IMR-90 (cell line): ENCODE measurements at regions not wholly inside any gene's neighbourhood (a gene's known extent, or its start where the extent isn't known, plus 50 kb on each side); places are given as distances from the start of the nearest gene placed in this dataset.
A peak's percentile ranks its signal among the peaks of the same experiment; 100 is the strongest.
"Not testable (repeated sequence)": the region's sequence is repeated elsewhere in the genome, so short reads cannot be mapped to it uniquely, and the experiment has no call there.

Experiments used
- ATAC-seq: fragments of 200-7000 bp; cut with Tn5 transposase; 2 replicates; pipeline ENCODE4 v1.9.1; 2020; ENCODE audit warnings: low read depth, mild to moderate bottlenecking, moderate library complexity
- BruUV-seq: library from RNA; stranded (reverse); fragments of 400-500 nt; replicated peaks from 2 replicates; lab custom pipeline; 2021; lab: Mats Ljungman, UMichigan
- CTCF ChIA-PET: fragments of 300-600 bp; formaldehyde crosslinking; extraction: SDS; loops from one replicate; lab custom pipeline; 2021; ENCODE audit warnings: antibody characterized with exemption; lab: Yijun Ruan, JAX
- POLR2A ChIA-PET: fragments of 300-600 bp; sonication (Branson Sonifier 250); formaldehyde crosslinking; loops from one replicate; lab custom pipeline; 2022; ENCODE audit warnings: antibody characterized with exemption; ENCODE audit not compliant: unreplicated experiment; lab: Charles Lee
- DNase-seq: peaks from one replicate; pipeline ENCODE4 v3.0.0; 2013
- H2AFZ ChIP-seq: replicated peaks from 2 replicates; pipeline ENCODE3; 2013; ENCODE audit warnings: low read length, mild to moderate bottlenecking; ENCODE audit not compliant: poor library complexity
- H2AK5ac ChIP-seq: 2 replicates; pipeline ENCODE4 v1.6.1; 2013; ENCODE audit warnings: low read depth, low read length, inconsistent platforms
- H2AK9ac ChIP-seq: replicated peaks from 2 replicates; pipeline ENCODE3; 2013; ENCODE audit warnings: mild to moderate bottlenecking, low read depth, low read length, moderate library complexity; ENCODE audit not compliant: poor library complexity
- H2BK120ac ChIP-seq: 2 replicates; pipeline ENCODE4 v1.6.1; 2013; ENCODE audit warnings: low read depth, low read length, inconsistent platforms
- H2BK15ac ChIP-seq: 3 replicates; pipeline ENCODE4 v1.6.1; 2013; ENCODE audit warnings: low read depth, low read length, inconsistent platforms
- H2BK20ac ChIP-seq: 2 replicates; pipeline ENCODE4 v1.6.1; 2013; ENCODE audit warnings: low read depth, mild to moderate bottlenecking, inconsistent platforms, low read length, moderate library complexity
- H2BK5ac ChIP-seq: 2 replicates; pipeline ENCODE4 v1.6.1; 2013; ENCODE audit warnings: mild to moderate bottlenecking, low read depth, low read length, inconsistent platforms; ENCODE audit not compliant: poor library complexity, severe bottlenecking
- H3K14ac ChIP-seq: replicated peaks from 2 replicates; pipeline ENCODE4 v1.6.1; 2013; ENCODE audit warnings: low read depth, low read length, inconsistent platforms
- H3K18ac ChIP-seq: 2 replicates; pipeline ENCODE4 v1.6.1; 2013; ENCODE audit warnings: low read depth, low read length, control low read depth
- H3K23ac ChIP-seq: 2 replicates; pipeline ENCODE4 v1.6.1; 2013; ENCODE audit warnings: low read depth, low read length, inconsistent platforms
- H3K27ac ChIP-seq: 2 replicates; pipeline ENCODE4 v1.5.1; 2013; ENCODE audit warnings: mild to moderate bottlenecking, control low read depth, low read length; ENCODE audit not compliant: insufficient read depth
- H3K27me3 ChIP-seq: 2 replicates; pipeline ENCODE4 v1.6.1; 2013; ENCODE audit warnings: low read length; ENCODE audit not compliant: control insufficient read depth, insufficient read depth
- H3K36me3 ChIP-seq: 2 replicates; pipeline ENCODE4 v1.6.1; 2013; ENCODE audit warnings: low read length, mixed read lengths; ENCODE audit not compliant: control insufficient read depth, insufficient read depth
- H3K4ac ChIP-seq: 2 replicates; pipeline ENCODE4 v1.6.1; 2013; ENCODE audit warnings: low read depth, low read length, inconsistent platforms
- H3K4me1 ChIP-seq: 2 replicates; pipeline ENCODE4 v1.6.1; 2013; ENCODE audit warnings: low read length, mixed read lengths; ENCODE audit not compliant: control insufficient read depth, insufficient read depth
- H3K4me2 ChIP-seq: 2 replicates; pipeline ENCODE4 v1.6.1; 2013; ENCODE audit warnings: low read depth, mild to moderate bottlenecking, control low read depth, low read length, moderate library complexity
- H3K4me3 ChIP-seq: 2 replicates; pipeline ENCODE4 v1.5.1; 2013; ENCODE audit warnings: low read depth, mild to moderate bottlenecking, control low read depth, low read length, moderate library complexity; ENCODE audit not compliant: insufficient read depth
- H3K56ac ChIP-seq: 2 replicates; pipeline ENCODE4 v1.6.1; 2013; ENCODE audit warnings: low read length, inconsistent platforms; ENCODE audit not compliant: insufficient read depth; ENCODE audit errors: extremely low read depth
- H3K79me1 ChIP-seq, 2 experiments: 2 replicates each; pipeline ENCODE4 v1.6.1; 2013; ENCODE audit warnings: low read length in 2 of 2, inconsistent platforms in 1 of 2, low read depth in 1 of 2
- H3K9ac ChIP-seq: 2 replicates; pipeline ENCODE4 v1.6.1; 2013; ENCODE audit warnings: low read depth, low read length, control low read depth
- H3K9me1 ChIP-seq: 2 replicates; pipeline ENCODE4 v1.6.1; 2013; ENCODE audit warnings: low read length, inconsistent platforms; ENCODE audit not compliant: insufficient read depth
- H3K9me3 ChIP-seq: 2 replicates; pipeline ENCODE4 v1.6.1; 2013; ENCODE audit warnings: low read length; ENCODE audit not compliant: control insufficient read depth, insufficient read depth
- H4K20me1 ChIP-seq: 2 replicates; pipeline ENCODE4 v1.6.1; 2013; ENCODE audit warnings: low read length, inconsistent platforms; ENCODE audit not compliant: insufficient read depth
- H4K5ac ChIP-seq: 2 replicates; pipeline ENCODE4 v1.6.1; 2013; ENCODE audit warnings: mild to moderate bottlenecking, low read depth, low read length, control low read depth
- H4K8ac ChIP-seq, 2 experiments: 2 replicates each; pipeline ENCODE4 v1.6.1; 2013; ENCODE audit warnings: low read depth in 2 of 2, low read length in 2 of 2, control low read depth in 1 of 2, inconsistent platforms in 1 of 2
- H4K91ac ChIP-seq: 2 replicates; pipeline ENCODE4 v1.6.1; 2013; ENCODE audit warnings: low read depth, low read length, inconsistent platforms; ENCODE audit not compliant: insufficient read depth
- MAZ ChIP-seq: IDR thresholded peaks from 2 replicates; pipeline ENCODE4 v1.6.1; 2012; ENCODE audit warnings: low read depth, mild to moderate bottlenecking, low read length, improper control_type of control experiment, moderate library complexity, borderline replicate concordance
- POLR2A ChIP-seq: IDR thresholded peaks from 2 replicates; pipeline ENCODE4 v1.6.1; 2012; ENCODE audit warnings: mild to moderate bottlenecking, low read depth, low read length
- WGBS, 2 experiments: methylation state at CpG; one replicate each; pipeline versions ENCODE4 v1.1.5 to v1.1.7; 2013; ENCODE audit warnings: missing lambda C conversion rate in 2 of 2; ENCODE audit not compliant: insufficient read length in 1 of 2; ENCODE audit errors: extremely low coverage in 2 of 2; 5-methylcytosine and 5-hydroxymethylcytosine counted together
- dilution Hi-C: fragments of 300-500 bp; cut with HindIII; formaldehyde crosslinking; loops from one replicate; pipeline ENCODE4 v1.14.3; 2018; ENCODE audit warnings: low sequenced_read_pairs; ENCODE audit not compliant: unreplicated experiment
- in situ Hi-C: fragments of 300-500 bp; cut with MboI; formaldehyde crosslinking; loops from 3 replicates; pipeline ENCODE4 v1.14.3; 2019; ENCODE audit warnings: low sequenced_read_pairs, inconsistent platforms, mixed read lengths
- intact Hi-C: fragments of 100-400 bp; cut with micrococcal nuclease; formaldehyde crosslinking; loops from 2 replicates; pipeline ENCODE4 v1.10.0; 2022

DNA sequence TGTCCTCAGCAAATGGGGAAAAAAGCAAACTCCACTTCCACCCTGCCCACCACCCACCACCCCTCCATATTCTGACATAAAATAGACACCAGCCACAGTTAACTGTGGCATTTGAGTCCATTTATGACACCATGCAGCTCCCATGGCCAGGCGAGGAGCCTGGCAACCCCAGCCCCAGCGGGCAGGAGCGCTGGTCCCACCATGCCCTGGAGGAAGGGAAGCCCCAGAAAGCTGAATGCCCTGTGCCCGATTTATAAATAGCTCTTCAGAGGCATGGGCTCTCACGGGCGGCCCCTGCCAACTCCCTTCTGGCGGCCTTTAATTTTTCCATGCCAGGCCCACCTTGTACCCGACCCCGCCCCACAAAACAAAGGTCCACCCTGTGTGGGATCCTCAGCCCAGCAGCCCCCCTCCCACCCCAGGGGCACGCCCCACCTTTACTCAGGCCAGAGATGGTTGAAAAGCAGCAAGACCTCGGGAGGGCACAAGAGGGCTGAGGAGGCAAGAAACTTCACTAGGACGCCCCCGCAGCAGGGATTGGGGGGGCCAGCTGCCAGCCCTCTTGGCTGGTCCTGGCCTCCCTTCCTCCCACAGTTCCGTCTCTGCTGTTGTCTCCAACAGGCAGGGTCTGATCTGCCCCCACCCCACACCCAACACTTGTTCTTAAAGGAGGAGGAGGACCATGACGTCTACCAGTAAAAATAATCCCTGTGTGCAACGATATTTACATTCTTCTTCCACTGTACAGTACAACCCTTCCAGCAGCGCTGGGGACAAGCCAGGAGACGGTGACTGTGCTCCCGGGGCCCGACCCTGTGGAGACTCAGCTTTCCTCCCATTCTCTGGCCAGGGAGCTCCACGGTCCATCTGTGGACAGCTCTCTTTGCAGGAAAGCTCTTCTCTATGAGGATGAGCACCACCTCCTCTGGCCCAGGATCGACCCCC is 115.6 kb upstream of the CDYL start:
- Histone ChIP-seq H3K27ac (no peak overlapping the region), H4K8ac (no peak overlapping the region), H2BK5ac (no peak overlapping the region), H2BK20ac (no peak overlapping the region), H4K20me1 (no peaks in the 10 kb centered on the region), H3K27me3 (no peaks in the 10 kb centered on the region), H2BK15ac (no peak overlapping the region; the same call in 2 of the 3 replicates), H3K4me1 (peaks cover 5% of the 10 kb centered on the region), H3K9ac (no peak overlapping the region), H4K91ac (no peak overlapping the region), H3K4me2 (no peak overlapping the region), H2AFZ (peak overlapping the region; percentile 58), H3K56ac (no peak overlapping the region), H3K36me3 (no peaks in the 10 kb centered on the region), H2AK9ac (no peak overlapping the region), H3K18ac (no peak overlapping the region), H2AK5ac (0 out of 2 replicates have a peak overlapping the region, but pooled peaks have one; percentile 25), H3K23ac (0 out of 2 replicates have a peak overlapping the region, but pooled peaks have one; percentile 5), H4K5ac (no peak overlapping the region), H3K79me1 (no peaks in the 10 kb centered on the region), H2BK120ac (no peak overlapping the region), H3K9me3 (no peaks in the 10 kb centered on the region), H3K14ac (no peak overlapping the region), H3K4me3 (no peak overlapping the region), H3K9me1 (peaks cover 12% of the 10 kb centered on the region), H3K4ac (no peak overlapping the region)
- no TSS peak for BruUV-seq
- intact Hi-C loops (no loop called here), dilution Hi-C loops (no loop called here), in situ Hi-C loops (no loop called here)
- ATAC-seq (peak; percentile 78), DNase-seq (peak; percentile 51)
- WGBS, 2 experiments = 60% methylated on average over 1 of the region's 22 CpGs; no CpG with 5 or more reads in 1 of the 2 experiments
- TF ChIP-seq POLR2A (no peak), MAZ (peak; percentile 16; the same call in 1 of the 2 replicates)
- ChIA-PET POLR2A (no interaction called here), CTCF (no interaction called here)

DNA sequence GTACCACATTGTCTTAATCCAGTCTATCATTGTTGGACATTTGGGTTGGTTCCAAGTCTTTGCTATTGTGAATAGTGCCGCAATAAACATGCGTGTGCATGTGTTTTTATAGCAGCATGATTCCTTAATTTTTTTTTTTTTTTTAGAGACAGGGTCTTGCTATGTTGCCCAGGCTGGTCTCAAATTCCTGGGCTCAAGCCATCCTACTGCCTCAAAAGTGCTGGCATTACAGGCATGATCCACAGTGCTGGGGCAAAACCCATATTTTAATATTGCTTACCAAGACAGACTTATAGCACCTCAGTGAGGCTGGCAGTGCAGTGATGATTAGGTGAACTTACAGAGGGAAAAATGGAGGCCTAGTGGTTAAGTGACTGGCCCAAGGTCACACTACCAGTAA is 116.5 kb upstream of the CDYL start:
- H2BK120ac ChIP-seq, POLR2A ChIA-PET, H2BK20ac ChIP-seq, intact Hi-C loops, H3K79me1 ChIP-seq, BruUV-seq, H3K14ac ChIP-seq, H4K5ac ChIP-seq, H3K56ac ChIP-seq, H2AK9ac ChIP-seq, H3K4ac ChIP-seq, H2BK15ac ChIP-seq, H3K4me1 ChIP-seq, H3K36me3 ChIP-seq, H3K9ac ChIP-seq, CTCF ChIA-PET, H3K18ac ChIP-seq, H2BK5ac ChIP-seq, H4K91ac ChIP-seq, H3K4me3 ChIP-seq, H3K27me3 ChIP-seq, H4K20me1 ChIP-seq, H3K4me2 ChIP-seq, H3K23ac ChIP-seq, DNase-seq, H2AK5ac ChIP-seq, in situ Hi-C loops, H4K8ac ChIP-seq, dilution Hi-C loops, H3K9me3 ChIP-seq, H2AFZ ChIP-seq, ATAC-seq, H3K27ac ChIP-seq: not testable (repeated sequence)
- WGBS, 2 experiments = 100% methylated on average over 2 of the region's 2 CpGs; no CpG with 5 or more reads in 1 of the 2 experiments
- peaks cover 12% of the 10 kb centered on the region for H3K9me1 ChIP-seq
